IMR-90 (cell line): ENCODE measurements at regions not wholly inside any gene's neighbourhood (a gene's known extent, or its start where the extent isn't known, plus 50 kb on each side); places are given as distances from the start of the nearest gene placed in this dataset.

Experiments used
- ATAC-seq: fragments of 200-7000 bp; cut with Tn5 transposase; 2 replicates; pipeline ENCODE4 v1.9.1; 2020; ENCODE audit warnings: low read depth, mild to moderate bottlenecking, moderate library complexity
- BruUV-seq: library from RNA; stranded (reverse); fragments of 400-500 nt; replicated peaks from 2 replicates; lab custom pipeline; 2021; lab: Mats Ljungman, UMichigan
- CTCF ChIA-PET: fragments of 300-600 bp; formaldehyde crosslinking; extraction: SDS; loops from one replicate; lab custom pipeline; 2021; ENCODE audit warnings: antibody characterized with exemption; lab: Yijun Ruan, JAX
- POLR2A ChIA-PET: fragments of 300-600 bp; sonication (Branson Sonifier 250); formaldehyde crosslinking; loops from one replicate; lab custom pipeline; 2022; ENCODE audit warnings: antibody characterized with exemption; ENCODE audit not compliant: unreplicated experiment; lab: Charles Lee
- DNase-seq: peaks from one replicate; pipeline ENCODE4 v3.0.0; 2013
- H2AFZ ChIP-seq: replicated peaks from 2 replicates; pipeline ENCODE3; 2013; ENCODE audit warnings: low read length, mild to moderate bottlenecking; ENCODE audit not compliant: poor library complexity
- H2AK5ac ChIP-seq: 2 replicates; pipeline ENCODE4 v1.6.1; 2013; ENCODE audit warnings: low read depth, low read length, inconsistent platforms
- H2AK9ac ChIP-seq: replicated peaks from 2 replicates; pipeline ENCODE3; 2013; ENCODE audit warnings: mild to moderate bottlenecking, low read depth, low read length, moderate library complexity; ENCODE audit not compliant: poor library complexity
- H2BK120ac ChIP-seq: 2 replicates; pipeline ENCODE4 v1.6.1; 2013; ENCODE audit warnings: low read depth, low read length, inconsistent platforms
- H2BK15ac ChIP-seq: 3 replicates; pipeline ENCODE4 v1.6.1; 2013; ENCODE audit warnings: low read depth, low read length, inconsistent platforms
- H2BK20ac ChIP-seq: 2 replicates; pipeline ENCODE4 v1.6.1; 2013; ENCODE audit warnings: low read depth, mild to moderate bottlenecking, inconsistent platforms, low read length, moderate library complexity
- H2BK5ac ChIP-seq: 2 replicates; pipeline ENCODE4 v1.6.1; 2013; ENCODE audit warnings: mild to moderate bottlenecking, low read depth, low read length, inconsistent platforms; ENCODE audit not compliant: poor library complexity, severe bottlenecking
- H3K14ac ChIP-seq: replicated peaks from 2 replicates; pipeline ENCODE4 v1.6.1; 2013; ENCODE audit warnings: low read depth, low read length, inconsistent platforms
- H3K18ac ChIP-seq: 2 replicates; pipeline ENCODE4 v1.6.1; 2013; ENCODE audit warnings: low read depth, low read length, control low read depth
- H3K23ac ChIP-seq: 2 replicates; pipeline ENCODE4 v1.6.1; 2013; ENCODE audit warnings: low read depth, low read length, inconsistent platforms
- H3K27ac ChIP-seq: 2 replicates; pipeline ENCODE4 v1.5.1; 2013; ENCODE audit warnings: mild to moderate bottlenecking, control low read depth, low read length; ENCODE audit not compliant: insufficient read depth
- H3K27me3 ChIP-seq: 2 replicates; pipeline ENCODE4 v1.6.1; 2013; ENCODE audit warnings: low read length; ENCODE audit not compliant: control insufficient read depth, insufficient read depth
- H3K36me3 ChIP-seq: 2 replicates; pipeline ENCODE4 v1.6.1; 2013; ENCODE audit warnings: low read length, mixed read lengths; ENCODE audit not compliant: control insufficient read depth, insufficient read depth
- H3K4ac ChIP-seq: 2 replicates; pipeline ENCODE4 v1.6.1; 2013; ENCODE audit warnings: low read depth, low read length, inconsistent platforms
- H3K4me1 ChIP-seq: 2 replicates; pipeline ENCODE4 v1.6.1; 2013; ENCODE audit warnings: low read length, mixed read lengths; ENCODE audit not compliant: control insufficient read depth, insufficient read depth
- H3K4me2 ChIP-seq: 2 replicates; pipeline ENCODE4 v1.6.1; 2013; ENCODE audit warnings: low read depth, mild to moderate bottlenecking, control low read depth, low read length, moderate library complexity
- H3K4me3 ChIP-seq: 2 replicates; pipeline ENCODE4 v1.5.1; 2013; ENCODE audit warnings: low read depth, mild to moderate bottlenecking, control low read depth, low read length, moderate library complexity; ENCODE audit not compliant: insufficient read depth
- H3K56ac ChIP-seq: 2 replicates; pipeline ENCODE4 v1.6.1; 2013; ENCODE audit warnings: low read length, inconsistent platforms; ENCODE audit not compliant: insufficient read depth; ENCODE audit errors: extremely low read depth
- H3K79me1 ChIP-seq, 2 experiments: 2 replicates each; pipeline ENCODE4 v1.6.1; 2013; ENCODE audit warnings: low read length in 2 of 2, inconsistent platforms in 1 of 2, low read depth in 1 of 2
- H3K9ac ChIP-seq: 2 replicates; pipeline ENCODE4 v1.6.1; 2013; ENCODE audit warnings: low read depth, low read length, control low read depth
- H3K9me1 ChIP-seq: 2 replicates; pipeline ENCODE4 v1.6.1; 2013; ENCODE audit warnings: low read length, inconsistent platforms; ENCODE audit not compliant: insufficient read depth
- H3K9me3 ChIP-seq: 2 replicates; pipeline ENCODE4 v1.6.1; 2013; ENCODE audit warnings: low read length; ENCODE audit not compliant: control insufficient read depth, insufficient read depth
- H4K20me1 ChIP-seq: 2 replicates; pipeline ENCODE4 v1.6.1; 2013; ENCODE audit warnings: low read length, inconsistent platforms; ENCODE audit not compliant: insufficient read depth
- H4K5ac ChIP-seq: 2 replicates; pipeline ENCODE4 v1.6.1; 2013; ENCODE audit warnings: mild to moderate bottlenecking, low read depth, low read length, control low read depth
- H4K8ac ChIP-seq, 2 experiments: 2 replicates each; pipeline ENCODE4 v1.6.1; 2013; ENCODE audit warnings: low read depth in 2 of 2, low read length in 2 of 2, control low read depth in 1 of 2, inconsistent platforms in 1 of 2
- H4K91ac ChIP-seq: 2 replicates; pipeline ENCODE4 v1.6.1; 2013; ENCODE audit warnings: low read depth, low read length, inconsistent platforms; ENCODE audit not compliant: insufficient read depth
- BHLHE40 ChIP-seq: fragments of 150-350 bp; IDR thresholded peaks from 2 replicates; pipeline ENCODE4 v1.6.1; 2016; ENCODE audit warnings: mild to moderate bottlenecking, low read depth, low read length
- whole genome bisulfite sequencing, 2 experiments: methylation state at CpG; one replicate each; pipeline versions ENCODE4 v1.1.5 to v1.1.7; 2013; ENCODE audit warnings: missing lambda C conversion rate in 2 of 2; ENCODE audit not compliant: insufficient read length in 1 of 2; ENCODE audit errors: extremely low coverage in 2 of 2; 5-methylcytosine and 5-hydroxymethylcytosine counted together
- dilution Hi-C: fragments of 300-500 bp; cut with HindIII; formaldehyde crosslinking; loops from one replicate; pipeline ENCODE4 v1.14.3; 2018; ENCODE audit warnings: low sequenced_read_pairs; ENCODE audit not compliant: unreplicated experiment
- in situ Hi-C: fragments of 300-500 bp; cut with MboI; formaldehyde crosslinking; loops from 3 replicates; pipeline ENCODE4 v1.14.3; 2019; ENCODE audit warnings: low sequenced_read_pairs, inconsistent platforms, mixed read lengths
- intact Hi-C: fragments of 100-400 bp; cut with micrococcal nuclease; formaldehyde crosslinking; loops from 2 replicates; pipeline ENCODE4 v1.10.0; 2022

GRCh38 chr2:128784626-128785306, 466.1 kb upstream of the HS6ST1 start:
- Histone ChIP-seq H4K5ac (no peak overlapping the region), H4K91ac (no peak overlapping the region), H3K27me3 (peaks cover under 1% of the 10 kb centered on the region; the same call in 1 of the 2 replicates), H3K14ac (no peak overlapping the region), H3K27ac (no peak overlapping the region), H2BK15ac (no peak overlapping the region), H3K9ac (no peak overlapping the region), H4K8ac (no peak overlapping the region), H3K9me1 (no peaks in the 10 kb centered on the region), H3K4me2 (no peak overlapping the region), H3K18ac (no peak overlapping the region), H2BK120ac (no peak overlapping the region), H2AK9ac (no peak overlapping the region), H2AFZ (no peak overlapping the region), H3K4ac (no peak overlapping the region), H2BK5ac (no peak overlapping the region), H3K9me3 (peaks cover 3% of the 10 kb centered on the region; the same call in 1 of the 2 replicates), H3K4me1 (no peaks in the 10 kb centered on the region), H3K36me3 (no peaks in the 10 kb centered on the region), H3K79me1 (no peaks in the 10 kb centered on the region), H3K56ac (no peak overlapping the region), H3K23ac (no peak overlapping the region), H2BK20ac (no peak overlapping the region), H2AK5ac (no peak overlapping the region), H4K20me1 (no peaks in the 10 kb centered on the region), H3K4me3 (no peak overlapping the region)
- ChIA-PET CTCF (no interaction called here), POLR2A (no interaction called here)
- WGBS, 2 experiments, result 61% methylated on average over 2 of the region's 18 CpGs; no CpG with 5 or more reads in 1 of the 2 experiments
- no peak for TF ChIP-seq BHLHE40
- no TSS peak for BruUV-seq
- ATAC-seq, result no peak
- intact Hi-C loops (no loop called here), in situ Hi-C loops (no loop called here), dilution Hi-C loops (no loop called here)
- DNase-seq, result no peak
